Sigmoid colon (tissue), 3 donors: ENCODE measurements at regions not wholly inside any gene's neighbourhood (a gene's known extent, or its start where the extent isn't known, plus 50 kb on each side); places are given as distances from the start of the nearest gene placed in this dataset.

Source experiments
- CTCF ChIP-seq, 4 experiments: fragments of 450-650 bp in 3 of 4; fragments of 200-600 bp in 1 of 4; IDR thresholded peaks; one replicate each; pipeline ENCODE4 v1.5.1; 2016 to 2019; ENCODE audit warnings: antibody characterized with exemption in 4 of 4, mild to moderate bottlenecking in 3 of 4, moderate library complexity in 2 of 4
- POLR2A ChIP-seq, 2 donors: fragments of 450-650 bp; IDR thresholded peaks; one replicate each; pipeline ENCODE4 v1.6.1; 2016; ENCODE audit warnings: antibody characterized with exemption in 2 of 2, mild to moderate bottlenecking in 2 of 2, moderate library complexity in 2 of 2

GRCh38 chr2:118773826-118774225 is 73.6 kb downstream of the EN1 start:
- TF ChIP-seq CTCF (IDR thresholded peaks at IDR 0.05) (no peak), POLR2A (IDR thresholded peaks at IDR 0.05) (no peak)
